ENCODE measurements at regions not wholly inside any gene's neighbourhood (a gene's known extent, or its start where the extent isn't known, plus 50 kb on each side); places are given as distances from the start of the nearest gene placed in this dataset.

GRCh38 chr17:77280304-77281121 is 139.7 kb downstream of the SEC14L1 start:
- TF ChIP-seq CTCF (IDR thresholded peaks at IDR 0.05) (no peak), POLR2A (IDR thresholded peaks at IDR 0.05) (no peak)

All from breast epithelium (tissue), 3 donors.